GM19463 (cell line): ENCODE measurements at regions not wholly inside any gene's neighbourhood (a gene's known extent, or its start where the extent isn't known, plus 50 kb on each side); places are given as distances from the start of the nearest gene placed in this dataset.

ENCODE experiments used
- ATAC-seq: cut with Tn5 transposase; IDR thresholded peaks from one replicate; pipeline ENCODE4 v1.9.1; 2021; ENCODE audit warnings: mild to moderate bottlenecking, moderate library complexity; ENCODE audit not compliant: unreplicated experiment

GRCh38 chr7:18198868-18199267 lies 171.2 kb upstream of the PRPS1L1 start:
- no peak for ATAC-seq

- no peak for ATAC-seq
Measured at GRCh38 chr7:18200266-18200665, 172.6 kb upstream of the PRPS1L1 start.

- no peak for ATAC-seq
Measured at GRCh38 chr7:18200855-18201254, 173.2 kb upstream of the PRPS1L1 start.

GRCh38 chr7:18201350-18201749 lies 173.7 kb upstream of the PRPS1L1 start:
- ATAC-seq, result no peak

DNA sequence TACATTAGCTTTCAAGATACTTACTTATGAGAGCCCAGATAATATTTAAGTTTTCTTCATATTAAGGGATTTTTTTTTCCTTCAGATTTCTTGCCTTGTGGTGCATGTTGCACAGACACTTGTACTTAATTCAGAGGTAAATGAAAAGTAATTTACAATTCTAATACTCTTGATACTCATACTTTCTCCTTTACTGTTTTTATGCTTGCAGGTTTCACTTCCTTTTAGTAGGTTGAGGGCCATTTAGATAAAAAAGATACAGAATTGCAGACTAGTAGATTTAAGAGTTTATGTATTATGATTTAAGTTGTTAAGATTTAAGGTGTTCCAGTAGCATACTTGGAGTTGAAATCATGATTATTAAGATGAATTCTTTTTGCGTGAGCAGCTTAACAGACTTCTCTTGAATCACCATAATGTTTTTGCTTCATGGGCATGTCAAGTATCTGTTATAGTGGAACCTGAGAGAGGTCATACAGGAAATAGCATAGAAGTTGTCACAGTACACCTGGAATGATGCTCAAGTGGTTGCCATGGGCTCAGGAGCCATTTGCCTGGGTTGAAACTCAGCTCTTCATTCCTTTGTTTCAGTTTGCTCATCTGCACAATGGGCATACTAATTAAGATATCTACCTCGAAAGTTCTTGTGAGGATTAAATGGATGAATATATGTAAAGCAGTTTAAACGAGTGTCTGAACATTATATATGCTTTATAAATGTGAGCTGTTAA lies 174.8 kb upstream of the PRPS1L1 start:
- ATAC-seq, result no peak

- ATAC-seq, result no peak
Measured at GRCh38 chr7:18206331-18206730, 178.7 kb upstream of the PRPS1L1 start.

- ATAC-seq, result no peak
Measured at GRCh38 chr7:18208921-18209320, 181.3 kb upstream of the PRPS1L1 start.

- ATAC-seq, result no peak
Measured at GRCh38 chr7:18210377-18210776, 182.7 kb upstream of the PRPS1L1 start.

DNA sequence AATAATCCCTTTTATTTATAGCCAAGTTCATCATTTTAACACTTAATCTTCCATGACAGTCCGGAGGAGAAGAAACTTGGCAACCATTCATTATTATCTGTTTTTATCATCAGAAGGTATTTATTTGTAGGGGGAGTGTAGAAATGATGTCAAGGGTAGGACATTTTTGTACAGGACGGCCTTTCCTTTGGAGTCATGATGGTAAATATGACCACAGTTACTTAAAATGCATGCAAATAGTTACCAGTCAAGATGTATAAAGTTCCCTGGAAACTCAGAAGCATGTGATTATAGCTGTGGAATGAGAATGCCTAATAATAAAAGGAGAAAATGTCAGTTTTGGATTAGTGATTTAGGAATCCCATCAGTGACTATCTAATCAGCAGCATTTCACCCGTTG lies 183.1 kb upstream of the PRPS1L1 start:
- ATAC-seq, result no peak

DNA sequence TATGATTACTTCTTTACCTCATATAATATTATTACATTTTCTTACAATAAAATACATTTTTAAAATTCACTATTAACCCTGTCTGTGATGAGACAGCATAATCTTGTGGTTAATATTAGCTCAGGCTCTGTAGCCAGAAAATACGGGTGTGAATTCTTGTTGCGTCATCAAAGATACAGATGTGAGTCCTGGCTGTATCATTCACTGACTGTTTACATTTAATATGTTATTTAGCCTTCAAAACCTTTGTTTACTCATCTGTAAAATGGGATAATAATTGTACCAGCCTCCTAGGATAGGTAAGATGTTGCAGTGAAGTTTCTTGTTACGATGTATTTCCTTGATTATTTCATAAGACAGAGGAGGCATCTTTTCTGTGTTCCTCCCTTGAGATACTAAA lies 184.7 kb upstream of the PRPS1L1 start:
- no peak for ATAC-seq

DNA sequence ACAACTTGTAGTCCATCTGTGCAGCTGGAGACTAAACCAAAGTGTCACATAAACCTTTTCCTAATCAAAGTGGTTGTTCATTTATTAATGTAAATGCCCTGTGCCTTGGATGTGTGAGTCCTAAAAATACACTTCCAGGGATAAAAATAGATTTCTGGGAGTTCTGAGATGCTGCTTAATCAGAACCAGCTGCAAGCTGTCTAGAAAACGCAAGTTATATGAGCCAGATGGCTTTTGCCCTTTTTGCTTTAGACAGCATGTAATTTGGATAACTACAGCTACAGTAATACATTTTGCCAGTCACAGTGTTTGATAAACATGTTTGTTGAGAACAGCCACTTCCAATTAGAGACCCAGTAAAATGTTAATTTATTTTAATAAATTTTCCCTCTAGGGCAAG lies 185.1 kb upstream of the PRPS1L1 start:
- no peak for ATAC-seq

GRCh38 chr7:18213652-18214051 lies 186.0 kb upstream of the PRPS1L1 start:
- ATAC-seq, result no peak

- no peak for ATAC-seq
Measured at GRCh38 chr7:18216270-18216669, 188.6 kb upstream of the PRPS1L1 start.

GRCh38 chr7:18221377-18222293 lies 194.0 kb upstream of the PRPS1L1 start:
- no peak for ATAC-seq

- ATAC-seq, result no peak
Measured at GRCh38 chr7:18222636-18223035, 195.0 kb upstream of the PRPS1L1 start.

DNA sequence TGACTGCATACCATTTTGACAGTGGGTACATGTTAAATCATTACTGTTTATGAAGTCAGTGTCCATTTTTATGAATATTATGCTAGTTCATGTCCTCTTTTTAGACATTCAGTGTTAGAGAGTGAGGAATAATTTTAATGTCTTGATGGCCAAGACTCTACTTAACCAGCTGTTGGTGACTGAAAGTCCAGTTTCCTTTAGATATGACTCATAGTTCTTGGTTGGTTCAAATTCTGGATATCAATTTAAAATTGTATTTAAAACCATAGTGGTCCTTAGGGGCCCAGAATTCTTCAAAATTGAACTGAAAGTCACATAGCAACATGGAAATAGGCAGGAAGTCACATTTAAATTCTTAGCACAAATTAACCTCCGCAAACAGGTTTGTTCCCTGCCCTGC lies 196.5 kb upstream of the PRPS1L1 start:
- ATAC-seq, result no peak

- ATAC-seq, result no peak
Measured at GRCh38 chr7:18225067-18225466, 197.4 kb upstream of the PRPS1L1 start.

- ATAC-seq, result no peak
Measured at GRCh38 chr7:18226598-18226997, 199.0 kb upstream of the PRPS1L1 start.

DNA sequence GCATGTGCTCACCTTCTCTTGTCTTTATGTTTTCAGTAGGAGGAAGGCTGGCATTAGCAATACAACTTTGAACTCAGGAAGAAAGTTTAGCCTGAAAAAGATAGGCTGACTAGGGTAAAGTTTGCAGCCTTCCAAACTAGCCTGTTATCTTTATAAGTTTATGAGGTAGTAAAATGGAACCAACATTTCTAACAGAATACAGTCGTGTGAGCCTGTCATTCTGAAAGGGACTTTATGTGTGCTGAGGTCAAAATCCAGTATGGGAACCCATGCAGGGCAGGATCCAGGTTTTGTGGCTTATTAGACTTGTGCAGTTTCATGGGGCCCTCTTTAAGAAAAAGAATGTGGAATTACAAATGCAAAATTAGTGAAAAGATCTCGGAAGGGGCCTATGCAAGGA lies 201.0 kb upstream of the PRPS1L1 start:
- ATAC-seq, result no peak

GRCh38 chr7:18230271-18230670 lies 202.6 kb upstream of the PRPS1L1 start:
- no peak for ATAC-seq

DNA sequence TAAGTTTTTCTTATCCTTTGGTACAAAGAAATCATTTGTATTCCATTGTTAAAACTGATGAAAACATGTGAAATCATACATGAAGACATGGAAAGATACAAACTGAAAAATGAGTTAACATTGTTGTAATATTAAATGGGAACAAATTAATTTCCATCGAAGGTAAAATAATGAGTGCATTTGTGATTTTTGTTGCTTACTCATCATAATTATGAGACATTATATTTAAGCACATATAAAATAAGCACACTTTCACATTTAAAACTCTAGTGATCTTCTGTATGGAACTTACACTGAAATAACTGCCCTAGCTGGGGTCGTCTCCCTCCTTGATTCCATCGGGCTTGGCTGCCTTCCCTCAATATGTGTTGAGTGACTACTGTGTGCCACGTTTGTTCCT lies 204.2 kb upstream of the PRPS1L1 start:
- ATAC-seq, result no peak

- ATAC-seq, result no peak
Measured at GRCh38 chr7:18234519-18234918, 206.9 kb upstream of the PRPS1L1 start.
